GM12892 (cell line): ENCODE measurements at regions not wholly inside any gene's neighbourhood (a gene's known extent, or its start where the extent isn't known, plus 50 kb on each side); places are given as distances from the start of the nearest gene placed in this dataset.

ENCODE experiments used
- DNase-seq: peaks from one replicate; pipeline ENCODE4 v3.0.0; 2011; ENCODE audit not compliant: insufficient read length
- FAIRE-seq: peaks from 2 replicates; lab custom pipeline; 2011; peaks lifted over from hg19 to GRCh38; lab: Jason Lieb, UNC
- POLR2A ChIP-seq: IDR thresholded peaks from 2 replicates; pipeline ENCODE4 v1.6.1; 2011; ENCODE audit warnings: low read depth, low read length, control low read depth
- POLR2AphosphoS5 ChIP-seq: IDR thresholded peaks from 2 replicates; pipeline ENCODE4 v1.6.1; 2011; ENCODE audit warnings: low read depth, low read length, control low read depth
- TAF1 ChIP-seq: IDR thresholded peaks from 2 replicates; pipeline ENCODE4 v1.6.1; 2011; ENCODE audit warnings: low read depth, mild to moderate bottlenecking, control low read depth, low read length, borderline replicate concordance

- DNase-seq (no peak), FAIRE-seq (no peak)
- TF ChIP-seq POLR2A (no peak), POLR2AphosphoS5 (no peak), TAF1 (no peak)
Observed at GRCh38 chr18:11437046-11437445, 172.3 kb upstream of the SLC35G4 start.

- no peak for DNase-seq
- FAIRE-seq: no peak
- TF ChIP-seq POLR2AphosphoS5 (no peak), POLR2A (no peak), TAF1 (no peak)
Observed at GRCh38 chr18:11432360-11432811, 177.0 kb upstream of the SLC35G4 start.

- no peak for DNase-seq
- TF ChIP-seq POLR2AphosphoS5 (no peak), TAF1 (no peak), POLR2A (no peak)
- no peak for FAIRE-seq
Observed at GRCh38 chr18:11429876-11430275, 179.5 kb upstream of the SLC35G4 start.

GRCh38 chr18:11425211-11425610 is 184.2 kb upstream of the SLC35G4 start:
- no peak for FAIRE-seq
- TF ChIP-seq POLR2AphosphoS5: no peak
- TF ChIP-seq POLR2A: no peak
- no peak for TF ChIP-seq TAF1
- DNase-seq: no peak

DNA sequence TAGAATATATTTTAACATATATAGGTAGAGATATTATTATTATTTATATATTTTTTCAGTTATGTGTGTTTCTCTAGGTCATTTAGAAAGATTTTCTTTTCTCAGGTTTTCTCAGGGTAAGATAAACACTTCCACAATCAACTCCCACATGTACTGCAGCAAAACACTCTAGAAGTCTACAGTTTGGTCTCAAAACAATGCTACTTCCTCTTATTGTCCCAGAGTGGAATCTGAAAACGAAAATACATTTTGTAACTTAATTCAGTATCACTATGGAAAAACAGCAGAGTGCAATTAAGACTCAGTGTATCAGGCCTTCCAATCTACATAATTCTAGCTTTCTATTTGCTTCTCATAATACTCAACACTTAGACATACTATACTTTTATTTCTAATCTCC is 190.1 kb upstream of the SLC35G4 start:
- no peak for DNase-seq
- no peak for TF ChIP-seq POLR2A
- no peak for TF ChIP-seq POLR2AphosphoS5
- no peak for TF ChIP-seq TAF1
- FAIRE-seq: no peak

DNA sequence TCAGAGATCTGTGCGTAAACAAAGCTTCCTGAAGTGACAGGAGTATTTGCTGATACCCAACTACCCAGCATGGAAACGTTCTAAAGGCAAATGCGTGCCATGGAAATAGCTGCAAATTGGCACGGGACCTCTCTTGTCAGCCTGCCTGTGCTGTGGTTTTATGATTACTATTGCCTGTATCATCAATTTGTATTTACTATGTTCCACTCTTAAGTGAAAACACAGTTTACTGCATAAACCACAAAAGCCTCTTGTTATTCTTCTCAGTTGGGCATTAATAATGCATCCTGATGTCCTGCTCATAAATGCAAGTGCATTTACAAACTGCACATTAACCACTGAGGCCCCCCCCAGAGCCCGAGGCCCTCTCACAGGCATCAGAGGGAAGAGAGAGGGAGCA is 196.6 kb upstream of the SLC35G4 start:
- TF ChIP-seq POLR2AphosphoS5 (no peak), POLR2A (no peak), TAF1 (no peak)
- DNase-seq (no peak), FAIRE-seq (no peak)

DNA sequence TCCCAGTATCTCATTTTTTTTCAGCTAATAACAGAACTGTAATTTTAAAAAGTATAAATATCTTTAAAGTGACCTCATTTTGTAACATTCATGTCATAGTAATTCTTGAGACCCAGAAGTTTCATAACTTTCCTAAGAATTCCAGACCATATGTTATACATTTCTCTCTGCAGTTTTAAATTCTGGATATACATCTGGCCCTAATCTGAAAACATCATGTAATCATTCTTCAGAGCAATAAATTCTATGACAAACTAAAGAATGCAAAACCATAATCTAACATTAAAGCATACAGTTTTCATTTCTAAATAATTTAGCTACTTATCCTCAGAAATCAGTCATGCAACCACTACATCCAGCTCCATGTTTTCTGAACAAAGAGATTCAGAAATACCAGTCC is 198.3 kb upstream of the SLC35G4 start:
- TF ChIP-seq POLR2A: no peak
- no peak for TF ChIP-seq POLR2AphosphoS5
- TF ChIP-seq TAF1: no peak
- DNase-seq (no peak), FAIRE-seq (no peak)

DNA sequence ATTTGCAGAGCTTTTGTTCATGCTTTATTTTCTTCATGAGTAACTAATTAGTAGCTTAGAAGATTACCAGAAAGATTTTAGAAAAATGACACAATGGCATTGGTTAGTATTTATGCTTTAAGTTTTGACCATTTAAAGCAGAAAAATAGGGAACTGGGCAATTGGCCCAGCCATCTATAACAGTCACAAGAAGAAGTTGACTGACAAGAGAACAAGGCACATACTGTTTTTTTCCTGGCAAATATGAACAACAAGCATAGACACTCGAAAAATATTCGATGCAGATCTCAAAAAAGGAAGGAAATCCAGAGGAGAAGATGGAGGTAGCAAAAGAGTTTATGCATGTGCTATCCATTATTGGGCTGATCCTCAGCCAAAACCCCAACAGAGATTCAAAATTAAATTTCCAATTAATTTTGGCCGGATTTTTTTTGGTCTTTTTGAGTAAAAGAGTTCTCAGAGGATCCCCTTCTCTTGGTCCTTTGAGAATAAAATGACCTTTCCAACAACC is 200.8 kb upstream of the SLC35G4 start:
- TF ChIP-seq POLR2AphosphoS5 (no peak), TAF1 (no peak), POLR2A (no peak)
- DNase-seq: no peak
- FAIRE-seq: no peak

GRCh38 chr18:11407940-11408339 is 201.5 kb upstream of the SLC35G4 start:
- FAIRE-seq: no peak
- TF ChIP-seq POLR2AphosphoS5 (no peak), TAF1 (no peak), POLR2A (no peak)
- no peak for DNase-seq

DNA sequence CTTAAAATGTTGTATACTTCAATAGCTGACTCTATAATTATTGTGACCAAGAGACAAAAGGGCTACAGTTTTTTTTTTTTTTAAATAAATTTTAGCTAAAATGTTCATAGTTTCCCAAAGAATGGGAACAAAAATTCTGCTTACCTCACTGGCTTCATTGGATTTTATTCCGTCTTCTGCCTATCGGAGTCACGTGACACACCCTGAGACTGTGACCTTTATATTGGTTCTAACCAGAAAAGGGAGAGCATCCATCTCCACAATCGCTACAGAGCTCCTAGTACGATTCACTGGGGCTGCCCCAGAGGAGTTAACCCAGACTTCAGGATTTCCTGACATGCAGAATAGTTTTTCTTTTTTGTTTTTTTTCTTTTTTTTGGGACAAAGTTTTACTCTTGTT is 203.6 kb upstream of the SLC35G4 start:
- TF ChIP-seq POLR2A: no peak
- TF ChIP-seq POLR2AphosphoS5: no peak
- TF ChIP-seq TAF1: no peak
- DNase-seq (no peak), FAIRE-seq (no peak)

GRCh38 chr18:11400703-11401102 is 208.7 kb upstream of the SLC35G4 start:
- no peak for DNase-seq
- FAIRE-seq: no peak
- no peak for TF ChIP-seq TAF1

DNA sequence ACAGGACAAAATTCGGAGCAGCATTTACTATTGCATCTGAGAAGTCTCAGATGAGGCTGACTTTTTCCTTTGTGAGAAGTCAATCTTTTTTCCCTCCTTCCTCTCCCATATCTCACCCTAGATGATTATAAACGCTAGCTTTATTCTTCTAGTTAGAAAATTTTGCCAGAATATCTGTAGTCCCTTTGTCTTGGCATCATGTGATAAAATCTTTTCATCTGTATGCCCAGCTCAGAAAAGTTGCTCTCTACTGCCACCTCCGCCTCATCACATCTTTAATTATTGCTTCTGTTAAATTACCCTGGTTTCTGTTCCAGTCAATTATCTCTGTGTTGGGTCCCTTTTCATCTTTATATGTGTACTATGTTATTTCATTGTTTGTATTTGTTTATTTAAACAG is 210.8 kb upstream of the SLC35G4 start:
- TF ChIP-seq TAF1: no peak
- no peak for TF ChIP-seq POLR2AphosphoS5
- no peak for TF ChIP-seq POLR2A
- FAIRE-seq (no peak), DNase-seq (no peak)
